CD1c-positive myeloid dendritic cell (primary cell): ENCODE measurements at regions not wholly inside any gene's neighbourhood (a gene's known extent, or its start where the extent isn't known, plus 50 kb on each side); places are given as distances from the start of the nearest gene placed in this dataset.
"Not testable (repeated sequence)": the region's sequence is repeated elsewhere in the genome, so short reads cannot be mapped to it uniquely, and the experiment has no call there.

Source experiments
- DNase-seq: peaks from one replicate; pipeline ENCODE4 v3.0.0-alpha.2; 2016; ENCODE audit errors: extremely low spot score

GRCh38 chr2:84052043-84052442 is 407.0 kb downstream of the SUCLG1 start:
- DNase-seq, result no peak

DNA sequence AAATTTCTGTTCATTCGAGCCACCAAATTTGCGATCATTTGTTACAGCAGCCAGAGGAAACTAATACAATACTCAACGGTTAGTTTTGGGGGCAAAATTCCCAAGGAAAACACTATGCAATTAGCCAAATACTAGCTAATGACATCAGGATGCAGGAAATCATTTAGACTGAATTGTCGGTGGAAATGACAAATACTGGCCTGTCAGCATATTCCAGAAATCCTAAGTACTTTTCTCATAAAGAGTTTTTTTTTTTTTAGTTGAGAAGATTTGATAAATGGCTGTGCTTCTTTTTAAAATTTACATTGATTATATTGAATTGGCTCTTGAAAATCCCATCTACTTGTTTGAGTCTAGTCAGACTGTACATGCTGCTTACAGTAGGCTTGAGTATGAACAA is 410.1 kb downstream of the SUCLG1 start:
- no peak for DNase-seq

DNA sequence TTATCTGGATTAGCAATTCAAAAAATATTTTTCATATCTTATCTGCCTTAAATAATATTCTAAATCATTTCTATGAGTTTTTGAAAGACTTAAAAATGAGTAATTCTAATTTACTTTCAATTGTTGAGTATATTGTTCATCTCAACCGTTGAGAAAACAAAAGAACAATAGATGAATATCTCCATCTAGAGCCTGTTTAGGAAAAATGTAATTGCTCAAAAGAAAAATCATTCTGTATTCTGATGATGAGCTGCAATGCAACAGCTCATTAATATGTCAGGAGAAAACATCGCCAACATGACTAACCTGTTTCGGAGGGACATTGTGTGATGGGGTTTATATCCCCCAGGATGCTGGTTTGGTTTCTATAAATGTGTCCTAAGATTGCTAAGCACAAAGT is 417.6 kb downstream of the SUCLG1 start:
- no peak for DNase-seq

- no peak for DNase-seq
Measured at GRCh38 chr2:84040281-84040680, 418.8 kb downstream of the SUCLG1 start.

- DNase-seq, result no peak
Measured at GRCh38 chr2:84038866-84039265, 420.2 kb downstream of the SUCLG1 start.

- DNase-seq, result no peak
Measured at GRCh38 chr2:84033347-84033974, 425.6 kb downstream of the SUCLG1 start.

DNA sequence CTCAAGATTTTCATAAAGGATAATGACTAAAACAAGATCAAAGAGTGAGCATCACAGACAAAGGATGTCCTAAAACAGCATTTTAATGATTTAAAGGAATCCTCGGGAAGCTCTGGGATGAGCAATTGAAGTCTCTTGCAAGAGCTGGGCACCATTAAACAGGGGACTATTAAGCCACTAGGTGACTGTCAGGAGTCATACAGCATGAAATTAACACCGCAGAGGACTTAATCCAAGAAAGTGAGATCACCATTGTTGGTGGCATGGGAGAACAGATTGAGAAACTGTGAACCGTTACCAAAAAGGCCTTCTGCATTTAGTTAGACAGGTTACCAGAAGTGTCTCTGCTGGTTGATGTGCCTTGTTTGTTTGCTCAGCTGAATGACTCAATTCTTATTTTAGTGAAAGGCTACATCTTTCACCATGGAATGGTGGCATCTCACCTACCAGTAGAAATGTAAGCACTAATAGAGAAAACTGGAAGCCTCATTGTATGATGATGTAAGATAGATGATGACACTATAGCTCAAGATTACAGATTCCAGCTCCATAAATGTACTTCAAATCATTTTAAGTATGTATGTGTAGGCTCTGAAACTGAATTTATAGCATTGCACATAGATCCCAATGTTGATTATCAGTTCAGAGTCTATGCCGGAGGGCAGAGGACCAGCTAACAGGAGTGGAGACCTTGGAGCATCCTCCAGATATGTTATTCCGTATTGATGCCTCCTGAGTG is 427.6 kb downstream of the SUCLG1 start:
- DNase-seq, result no peak

DNA sequence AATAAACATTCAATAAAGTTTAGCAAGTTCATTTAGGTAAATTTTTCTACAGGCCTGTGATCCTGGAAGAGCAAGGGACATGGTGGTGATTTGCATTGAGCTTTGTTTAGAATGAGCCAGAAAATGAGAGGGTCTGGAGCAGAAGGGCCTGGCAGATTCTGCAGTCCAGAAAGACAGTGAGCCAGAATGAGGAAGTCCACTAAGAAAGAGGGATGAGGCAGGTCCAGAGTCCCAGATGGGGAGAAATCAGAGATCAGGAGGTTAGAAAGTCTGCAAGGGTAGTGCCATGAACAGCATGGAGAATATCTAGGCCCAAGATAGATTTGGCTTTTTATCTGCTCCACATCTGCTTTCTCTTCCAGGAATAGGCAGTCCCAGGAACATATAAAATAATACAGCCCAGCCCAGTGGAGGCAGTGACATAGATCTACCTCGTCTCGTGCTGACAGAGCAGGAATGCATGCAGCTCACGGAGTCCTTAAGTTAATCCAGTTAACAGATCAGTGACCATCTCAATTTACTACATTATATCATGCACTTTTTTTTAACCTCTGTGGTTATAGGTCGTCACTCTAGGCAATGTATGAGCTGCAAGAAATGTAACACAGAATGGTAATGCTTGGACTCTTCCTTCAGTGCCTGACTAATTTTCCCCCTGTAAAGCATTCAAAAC is 429.0 kb downstream of the SUCLG1 start:
- DNase-seq, result no peak

DNA sequence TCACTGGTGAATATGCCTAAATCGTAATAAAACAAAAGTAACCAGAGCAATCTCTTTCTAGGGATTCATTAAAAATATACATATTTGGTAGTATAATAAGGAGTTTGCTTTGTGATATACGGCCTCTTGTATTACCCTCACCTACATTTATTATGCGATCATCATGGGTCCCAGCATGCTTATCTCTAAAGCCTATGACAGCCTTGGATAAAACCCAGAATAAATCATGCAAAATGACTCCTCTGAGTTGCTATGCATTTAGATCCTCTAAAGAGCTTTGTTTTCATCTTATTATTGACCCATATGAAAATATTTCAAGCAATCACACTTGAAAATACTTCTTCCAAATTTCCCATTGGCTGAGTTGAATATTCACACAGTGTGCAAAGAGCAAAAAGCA is 432.3 kb downstream of the SUCLG1 start:
- no peak for DNase-seq

GRCh38 chr2:84022810-84023431 is 436.2 kb downstream of the SUCLG1 start:
- peak; percentile 35 for DNase-seq

DNA sequence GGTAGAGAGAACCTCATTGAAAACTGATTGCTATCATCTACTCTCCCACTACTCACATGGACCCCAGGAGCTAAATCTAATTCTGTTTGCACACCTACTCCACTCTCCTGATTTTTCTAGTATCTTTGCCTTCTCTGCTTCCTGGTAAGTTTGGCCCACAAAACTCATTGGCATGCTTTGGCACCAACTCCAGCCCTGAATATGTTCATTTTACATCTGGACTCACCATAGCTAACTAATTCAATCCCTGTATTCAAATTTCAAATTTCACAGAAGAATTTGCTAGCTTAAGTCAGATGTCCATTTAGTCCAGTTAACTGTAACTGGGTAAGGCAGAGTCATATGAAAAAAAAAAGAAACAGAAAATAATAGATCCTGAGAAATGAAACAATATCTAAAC is 442.1 kb downstream of the SUCLG1 start:
- no peak for DNase-seq

GRCh38 chr2:84016183-84016582 is 442.9 kb downstream of the SUCLG1 start:
- DNase-seq, result no peak

DNA sequence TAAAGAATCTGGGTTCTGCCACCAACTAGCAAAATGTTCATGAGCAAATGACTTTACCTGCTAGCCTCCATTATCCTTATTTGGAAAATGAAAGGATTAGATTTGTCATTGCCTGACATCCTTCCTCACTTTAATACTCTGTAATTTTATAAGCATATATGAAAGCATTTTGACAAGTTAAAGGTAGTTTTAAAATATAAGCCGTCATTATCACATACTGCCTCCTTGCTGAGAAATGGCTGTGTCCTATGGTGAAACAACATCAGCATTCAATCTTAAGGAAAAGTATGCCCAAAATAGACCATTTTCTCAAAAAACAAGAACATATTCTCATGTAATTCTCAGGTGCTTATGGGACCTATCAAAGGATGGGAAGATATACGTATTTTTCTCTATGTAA is 461.2 kb downstream of the SUCLG1 start:
- DNase-seq, result no peak

- no peak for DNase-seq
Measured at GRCh38 chr2:83994633-83995179, 464.4 kb downstream of the SUCLG1 start.

GRCh38 chr2:83993873-83994632 is 465.0 kb downstream of the SUCLG1 start:
- no peak for DNase-seq

- DNase-seq, result no peak
Measured at GRCh38 chr2:83991992-83992391, 467.1 kb downstream of the SUCLG1 start.

GRCh38 chr2:83990636-83991035 is 468.4 kb downstream of the SUCLG1 start:
- no peak for DNase-seq

DNA sequence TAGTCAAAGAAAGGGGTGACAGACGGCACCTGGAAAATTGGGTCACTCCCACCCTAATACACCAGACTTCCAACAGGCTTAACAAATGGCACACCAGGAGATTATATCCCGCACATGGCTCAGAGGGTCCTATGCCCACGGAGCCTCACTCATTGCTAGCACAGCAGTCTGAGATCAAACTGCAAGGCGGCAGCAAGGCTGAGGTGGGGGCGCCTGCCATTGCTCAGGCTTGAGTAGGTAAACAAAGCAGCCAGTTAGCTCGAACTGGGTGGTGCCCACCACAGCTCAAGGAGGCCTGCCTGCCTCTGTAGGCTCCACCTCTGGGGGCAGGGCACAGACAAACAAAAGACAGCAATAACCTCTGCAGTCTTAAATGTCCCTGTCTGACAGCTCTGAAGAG is 482.5 kb downstream of the SUCLG1 start:
- not testable (repeated sequence) for DNase-seq

DNA sequence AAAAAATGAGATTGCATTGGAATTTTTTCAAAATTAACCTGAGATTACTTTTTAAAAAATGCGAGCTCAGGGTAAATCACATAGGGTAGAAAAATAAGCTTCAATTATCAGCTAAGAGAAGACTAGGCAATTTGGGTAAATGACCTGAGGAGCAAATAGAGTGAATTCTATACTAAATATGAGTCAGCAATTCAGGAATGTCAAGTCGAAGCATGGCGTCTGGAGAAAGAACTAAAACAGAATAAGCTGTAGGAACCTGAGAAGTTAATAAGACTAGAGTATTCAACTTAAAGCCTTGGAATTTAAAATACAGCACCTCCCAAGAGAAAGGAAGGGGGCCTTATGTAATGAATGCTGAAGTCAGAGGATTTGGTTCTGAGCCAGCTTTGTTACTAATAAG is 487.0 kb downstream of the SUCLG1 start:
- DNase-seq, result no peak

DNA sequence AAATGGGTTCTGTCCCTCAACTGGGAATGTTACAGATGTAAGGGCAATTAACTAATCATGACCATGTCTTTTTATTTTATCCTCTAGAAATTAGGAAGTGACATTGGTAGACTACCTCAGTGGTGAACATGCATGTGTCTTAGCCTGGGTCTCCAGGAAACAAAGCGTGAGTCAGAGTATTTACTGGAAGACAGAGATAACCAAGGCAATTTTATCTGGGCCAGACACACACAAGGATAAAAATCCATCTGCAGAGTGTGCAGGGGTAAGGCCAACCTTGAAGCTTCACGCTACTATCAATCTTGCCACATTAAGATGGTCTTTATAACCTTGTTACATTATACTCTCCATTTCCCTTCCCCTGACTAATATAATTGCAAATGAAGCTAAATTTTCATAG is 487.5 kb downstream of the SUCLG1 start:
- no peak for DNase-seq

GRCh38 chr2:83970217-83970929 is 488.7 kb downstream of the SUCLG1 start:
- DNase-seq, result no peak
